ENCODE measurements at regions not wholly inside any gene's neighbourhood (a gene's known extent, or its start where the extent isn't known, plus 50 kb on each side); places are given as distances from the start of the nearest gene placed in this dataset.

- TF ChIP-seq CTCF (conservative IDR thresholded peaks at IDR 0.05; ENCODE audit: low read length): no peak
- TF ChIP-seq EZH2phosphoT487 (IDR thresholded peaks at IDR 0.05; ENCODE audit: borderline replicate concordance): no peak
These were observed 185.5 kb downstream of the ZNF330 start for GRCh38 chr4:141406237-141406636.

GRCh38 chr4:141409556-141409955 is 188.9 kb downstream of the ZNF330 start:
- no peak overlapping the region for H2AFZ ChIP-seq (ENCODE audit: low read length)
- H3K79me2 ChIP-seq (ENCODE audit: insufficient read depth, low read length): no peaks in the 10 kb centered on the region
- no peaks in the 10 kb centered on the region for H4K20me1 ChIP-seq (ENCODE audit: insufficient read depth, low read length, poor library complexity, severe bottlenecking)
- H3K4me1 ChIP-seq (ENCODE audit: insufficient read depth, low read length, poor library complexity, severe bottlenecking): no peaks in the 10 kb centered on the region
- no peaks in the 10 kb centered on the region for H3K27me3 ChIP-seq (ENCODE audit: insufficient read depth, low read length, poor library complexity, severe bottlenecking)
- H3K36me3 ChIP-seq (ENCODE audit: insufficient read depth, low read length): no peaks in the 10 kb centered on the region
- no peaks in the 10 kb centered on the region for H3F3A ChIP-seq (ENCODE audit: low read depth)
- H3K9me3 ChIP-seq (ENCODE audit: insufficient read depth, low read depth, low read length): no peaks in the 10 kb centered on the region
- no peak for TF ChIP-seq EZH2phosphoT487 (IDR thresholded peaks at IDR 0.05; ENCODE audit: borderline replicate concordance)
- no peak for TF ChIP-seq CTCF (conservative IDR thresholded peaks at IDR 0.05; ENCODE audit: low read length)
- no peak overlapping the region for H3K4me2 ChIP-seq (ENCODE audit: low read depth, low read length, poor library complexity, severe bottlenecking)
- no peak overlapping the region for H3K9ac ChIP-seq (ENCODE audit: low read depth, low read length, poor library complexity, severe bottlenecking)
- H3K9me2 ChIP-seq (replicated peaks; ENCODE audit: low read depth, low read length): no peaks in the 10 kb centered on the region
- no peak overlapping the region for H3K4me3 ChIP-seq (ENCODE audit: low read length, poor library complexity, severe bottlenecking)

More at GRCh38 chr4:141406237-141406636, 185.5 kb downstream of the ZNF330 start:
- Histone ChIP-seq H3K9ac (ENCODE audit: low read depth, low read length, poor library complexity, severe bottlenecking) (no peak overlapping the region), H3F3A (ENCODE audit: low read depth) (no peaks in the 10 kb centered on the region), H3K9me2 (replicated peaks; ENCODE audit: low read depth, low read length) (no peaks in the 10 kb centered on the region), H3K9me3 (ENCODE audit: insufficient read depth, low read depth, low read length) (no peaks in the 10 kb centered on the region), H3K4me1 (ENCODE audit: insufficient read depth, low read length, poor library complexity, severe bottlenecking) (no peaks in the 10 kb centered on the region), H3K27me3 (ENCODE audit: insufficient read depth, low read length, poor library complexity, severe bottlenecking) (no peaks in the 10 kb centered on the region), H3K4me2 (ENCODE audit: low read depth, low read length, poor library complexity, severe bottlenecking) (no peak overlapping the region), H2AFZ (ENCODE audit: low read length) (no peak overlapping the region), H4K20me1 (ENCODE audit: insufficient read depth, low read length, poor library complexity, severe bottlenecking) (no peaks in the 10 kb centered on the region), H3K36me3 (ENCODE audit: insufficient read depth, low read length) (no peaks in the 10 kb centered on the region), H3K79me2 (ENCODE audit: insufficient read depth, low read length) (no peaks in the 10 kb centered on the region), H3K4me3 (ENCODE audit: low read length, poor library complexity, severe bottlenecking) (no peak overlapping the region)

- Histone ChIP-seq H3K9me3 (ENCODE audit: insufficient read depth, low read depth, low read length) (no peaks in the 10 kb centered on the region), H3K4me2 (ENCODE audit: low read depth, low read length, poor library complexity, severe bottlenecking) (no peak overlapping the region), H3K9me2 (replicated peaks; ENCODE audit: low read depth, low read length) (no peaks in the 10 kb centered on the region), H3K4me1 (ENCODE audit: insufficient read depth, low read length, poor library complexity, severe bottlenecking) (no peaks in the 10 kb centered on the region), H3K4me3 (ENCODE audit: low read length, poor library complexity, severe bottlenecking) (no peak overlapping the region), H3K36me3 (ENCODE audit: insufficient read depth, low read length) (no peaks in the 10 kb centered on the region), H3K27me3 (ENCODE audit: insufficient read depth, low read length, poor library complexity, severe bottlenecking) (no peaks in the 10 kb centered on the region), H2AFZ (ENCODE audit: low read length) (no peak overlapping the region), H3F3A (ENCODE audit: low read depth) (no peaks in the 10 kb centered on the region), H3K9ac (ENCODE audit: low read depth, low read length, poor library complexity, severe bottlenecking) (no peak overlapping the region), H3K79me2 (ENCODE audit: insufficient read depth, low read length) (no peaks in the 10 kb centered on the region), H4K20me1 (ENCODE audit: insufficient read depth, low read length, poor library complexity, severe bottlenecking) (no peaks in the 10 kb centered on the region)
- no peak for TF ChIP-seq EZH2phosphoT487 (IDR thresholded peaks at IDR 0.05; ENCODE audit: borderline replicate concordance)
- no peak for TF ChIP-seq CTCF (conservative IDR thresholded peaks at IDR 0.05; ENCODE audit: low read length)
These were observed 190.1 kb downstream of the ZNF330 start for GRCh38 chr4:141410839-141411238.

Measured in Loucy (cell line).